GM23338 (cell line): ENCODE measurements at regions not wholly inside any gene's neighbourhood (a gene's known extent, or its start where the extent isn't known, plus 50 kb on each side); places are given as distances from the start of the nearest gene placed in this dataset.

Experiments
- CREB1 ChIP-seq: fragments of 250-450 bp; sonication (Bioruptor Pico); IDR thresholded peaks from 2 replicates; pipeline ENCODE4 v1.5.0; 2020; ENCODE audit warnings: low read depth, mild to moderate bottlenecking, moderate library complexity
- EZH2 ChIP-seq: fragments of 200-600 bp; sonication (generic); IDR thresholded peaks from one replicate; pipeline ENCODE4 v1.8.0; 2017; ENCODE audit warnings: antibody characterized with exemption, mild to moderate bottlenecking, low read depth; ENCODE audit not compliant: unreplicated experiment
- EZH2phosphoT487 ChIP-seq: fragments of 200-600 bp; sonication (generic); IDR thresholded peaks from one replicate; pipeline ENCODE4 v1.8.1; 2018; ENCODE audit warnings: antibody characterized with exemption; ENCODE audit not compliant: unreplicated experiment
- JUNB ChIP-seq: IDR thresholded peaks from one replicate; pipeline ENCODE4 v1.6.1; 2016; ENCODE audit warnings: antibody characterized with exemption; ENCODE audit not compliant: unreplicated experiment
- NANOG ChIP-seq: IDR thresholded peaks from 2 replicates; pipeline ENCODE4 v1.6.1; 2016; ENCODE audit warnings: antibody characterized with exemption, borderline replicate concordance
- POLR2AphosphoS5 ChIP-seq: IDR thresholded peaks from 2 replicates; pipeline ENCODE4 v1.6.1; 2016; ENCODE audit warnings: antibody characterized with exemption, low read depth
- STAT1 ChIP-seq: IDR thresholded peaks from one replicate; pipeline ENCODE4 v1.6.1; 2016; ENCODE audit warnings: antibody characterized with exemption; ENCODE audit not compliant: unreplicated experiment
- ZNF114 ChIP-seq: fragments of 250-450 bp; sonication (Bioruptor Pico); IDR thresholded peaks from 2 replicates; pipeline ENCODE4 v1.5.0; 2020; ENCODE audit warnings: mild to moderate bottlenecking, moderate library complexity
- TF ChIP-seq, protein P1 (sequence below), 2 experiments: fragments of 200-600 bp in 1 of 2; sonication (generic) in 1 of 2; conservative IDR thresholded peaks; 2 replicates each; pipeline versions ENCODE4 v1.5.1 to v1.6.1; 2016 to 2017; ENCODE audit warnings: antibody characterized with exemption in 2 of 2, low read depth in 2 of 2, mild to moderate bottlenecking in 2 of 2, moderate library complexity in 1 of 2
- TF ChIP-seq, protein P2 (sequence below): IDR thresholded peaks from 2 replicates; pipeline ENCODE4 v1.6.1; 2016; ENCODE audit warnings: antibody characterized with exemption
- TF ChIP-seq, protein P3 (sequence below): IDR thresholded peaks from one replicate; pipeline ENCODE4 v1.6.1; 2018; ENCODE audit warnings: antibody characterized with exemption; ENCODE audit not compliant: unreplicated experiment

DNA sequence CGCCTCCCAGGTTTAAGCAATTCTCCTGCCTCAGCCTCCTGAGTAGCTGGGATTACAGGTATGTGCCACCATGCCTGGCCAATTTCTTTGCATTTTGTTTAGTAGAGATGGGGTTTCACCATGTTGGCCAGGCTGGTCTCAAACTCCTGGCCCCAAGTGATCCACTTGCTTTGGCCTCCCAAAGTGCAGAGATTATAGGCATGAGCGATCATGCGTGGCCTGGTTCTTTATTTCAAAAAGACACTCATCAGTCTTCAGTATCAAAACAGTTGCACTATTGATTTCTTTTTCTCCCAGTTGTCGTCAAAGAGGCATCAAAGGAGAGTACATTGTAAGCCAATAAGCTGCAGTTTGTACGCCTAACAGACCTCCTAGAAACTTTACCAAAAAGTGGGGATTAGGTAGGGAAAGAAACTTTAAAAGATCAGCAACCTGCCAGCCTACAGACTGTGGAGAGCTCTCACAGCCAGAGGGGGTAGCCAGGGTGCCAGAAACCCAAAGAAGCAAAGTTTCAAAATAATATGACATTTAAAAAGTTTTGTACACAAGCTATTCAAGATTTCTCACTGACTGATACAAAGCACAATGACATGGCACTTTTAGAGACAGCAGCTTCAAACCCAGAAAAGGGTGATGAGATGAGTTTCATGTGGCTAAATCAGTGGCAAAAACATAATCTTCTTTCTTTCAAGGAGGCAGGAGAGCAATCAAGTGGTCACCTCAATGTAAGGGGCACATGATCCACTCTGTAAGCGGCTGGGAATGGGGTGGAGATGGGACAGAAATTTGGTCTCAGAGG lies 83.0 kb upstream of the RALY start:
- TF ChIP-seq, protein P1, sequence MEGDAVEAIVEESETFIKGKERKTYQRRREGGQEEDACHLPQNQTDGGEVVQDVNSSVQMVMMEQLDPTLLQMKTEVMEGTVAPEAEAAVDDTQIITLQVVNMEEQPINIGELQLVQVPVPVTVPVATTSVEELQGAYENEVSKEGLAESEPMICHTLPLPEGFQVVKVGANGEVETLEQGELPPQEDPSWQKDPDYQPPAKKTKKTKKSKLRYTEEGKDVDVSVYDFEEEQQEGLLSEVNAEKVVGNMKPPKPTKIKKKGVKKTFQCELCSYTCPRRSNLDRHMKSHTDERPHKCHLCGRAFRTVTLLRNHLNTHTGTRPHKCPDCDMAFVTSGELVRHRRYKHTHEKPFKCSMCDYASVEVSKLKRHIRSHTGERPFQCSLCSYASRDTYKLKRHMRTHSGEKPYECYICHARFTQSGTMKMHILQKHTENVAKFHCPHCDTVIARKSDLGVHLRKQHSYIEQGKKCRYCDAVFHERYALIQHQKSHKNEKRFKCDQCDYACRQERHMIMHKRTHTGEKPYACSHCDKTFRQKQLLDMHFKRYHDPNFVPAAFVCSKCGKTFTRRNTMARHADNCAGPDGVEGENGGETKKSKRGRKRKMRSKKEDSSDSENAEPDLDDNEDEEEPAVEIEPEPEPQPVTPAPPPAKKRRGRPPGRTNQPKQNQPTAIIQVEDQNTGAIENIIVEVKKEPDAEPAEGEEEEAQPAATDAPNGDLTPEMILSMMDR (conservative IDR thresholded peaks at IDR 0.05; ENCODE audit: low read depth in 2 of 2), result no peak
- no peak for TF ChIP-seq EZH2
- TF ChIP-seq EZH2phosphoT487, result no peak
- TF ChIP-seq CREB1, result no peak
- no peak for TF ChIP-seq STAT1
- no peak for TF ChIP-seq POLR2AphosphoS5
- TF ChIP-seq, protein P2, sequence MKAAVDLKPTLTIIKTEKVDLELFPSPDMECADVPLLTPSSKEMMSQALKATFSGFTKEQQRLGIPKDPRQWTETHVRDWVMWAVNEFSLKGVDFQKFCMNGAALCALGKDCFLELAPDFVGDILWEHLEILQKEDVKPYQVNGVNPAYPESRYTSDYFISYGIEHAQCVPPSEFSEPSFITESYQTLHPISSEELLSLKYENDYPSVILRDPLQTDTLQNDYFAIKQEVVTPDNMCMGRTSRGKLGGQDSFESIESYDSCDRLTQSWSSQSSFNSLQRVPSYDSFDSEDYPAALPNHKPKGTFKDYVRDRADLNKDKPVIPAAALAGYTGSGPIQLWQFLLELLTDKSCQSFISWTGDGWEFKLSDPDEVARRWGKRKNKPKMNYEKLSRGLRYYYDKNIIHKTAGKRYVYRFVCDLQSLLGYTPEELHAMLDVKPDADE, result no peak
- TF ChIP-seq JUNB, result no peak
- TF ChIP-seq, protein P3, sequence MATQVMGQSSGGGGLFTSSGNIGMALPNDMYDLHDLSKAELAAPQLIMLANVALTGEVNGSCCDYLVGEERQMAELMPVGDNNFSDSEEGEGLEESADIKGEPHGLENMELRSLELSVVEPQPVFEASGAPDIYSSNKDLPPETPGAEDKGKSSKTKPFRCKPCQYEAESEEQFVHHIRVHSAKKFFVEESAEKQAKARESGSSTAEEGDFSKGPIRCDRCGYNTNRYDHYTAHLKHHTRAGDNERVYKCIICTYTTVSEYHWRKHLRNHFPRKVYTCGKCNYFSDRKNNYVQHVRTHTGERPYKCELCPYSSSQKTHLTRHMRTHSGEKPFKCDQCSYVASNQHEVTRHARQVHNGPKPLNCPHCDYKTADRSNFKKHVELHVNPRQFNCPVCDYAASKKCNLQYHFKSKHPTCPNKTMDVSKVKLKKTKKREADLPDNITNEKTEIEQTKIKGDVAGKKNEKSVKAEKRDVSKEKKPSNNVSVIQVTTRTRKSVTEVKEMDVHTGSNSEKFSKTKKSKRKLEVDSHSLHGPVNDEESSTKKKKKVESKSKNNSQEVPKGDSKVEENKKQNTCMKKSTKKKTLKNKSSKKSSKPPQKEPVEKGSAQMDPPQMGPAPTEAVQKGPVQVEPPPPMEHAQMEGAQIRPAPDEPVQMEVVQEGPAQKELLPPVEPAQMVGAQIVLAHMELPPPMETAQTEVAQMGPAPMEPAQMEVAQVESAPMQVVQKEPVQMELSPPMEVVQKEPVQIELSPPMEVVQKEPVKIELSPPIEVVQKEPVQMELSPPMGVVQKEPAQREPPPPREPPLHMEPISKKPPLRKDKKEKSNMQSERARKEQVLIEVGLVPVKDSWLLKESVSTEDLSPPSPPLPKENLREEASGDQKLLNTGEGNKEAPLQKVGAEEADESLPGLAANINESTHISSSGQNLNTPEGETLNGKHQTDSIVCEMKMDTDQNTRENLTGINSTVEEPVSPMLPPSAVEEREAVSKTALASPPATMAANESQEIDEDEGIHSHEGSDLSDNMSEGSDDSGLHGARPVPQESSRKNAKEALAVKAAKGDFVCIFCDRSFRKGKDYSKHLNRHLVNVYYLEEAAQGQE, result no peak
- no peak for TF ChIP-seq ZNF114 (CRISPR knock-in tag)
- TF ChIP-seq NANOG, result no peak
